GM23248 (cell line): ENCODE measurements at regions not wholly inside any gene's neighbourhood (a gene's known extent, or its start where the extent isn't known, plus 50 kb on each side); places are given as distances from the start of the nearest gene placed in this dataset.
"Not testable (repeated sequence)": the region's sequence is repeated elsewhere in the genome, so short reads cannot be mapped to it uniquely, and the experiment has no call there.

Source experiments
- DNase-seq: peaks from one replicate; pipeline ENCODE4 v3.0.0-alpha.2; 2015
- H2AFZ ChIP-seq: fragments of 200-600 bp; sonication (generic); 2 replicates; pipeline ENCODE4 v1.6.1; 2016; ENCODE audit warnings: antibody characterized with exemption
- H3F3A ChIP-seq: fragments of 200-600 bp; sonication (generic); 2 replicates; pipeline ENCODE4 v1.6.1; 2016; ENCODE audit warnings: mild to moderate bottlenecking, antibody characterized with exemption, mixed run types; ENCODE audit not compliant: insufficient read depth
- H3K27ac ChIP-seq: fragments of 200-600 bp; sonication (generic); 2 replicates; pipeline ENCODE4 v1.5.1; 2016; ENCODE audit warnings: mild to moderate bottlenecking
- H3K27me3 ChIP-seq: fragments of 200-600 bp; sonication (generic); replicated peaks from 2 replicates; pipeline ENCODE4 v1.6.1; 2016; ENCODE audit warnings: mild to moderate bottlenecking; ENCODE audit not compliant: insufficient read depth
- H3K36me3 ChIP-seq: fragments of 200-600 bp; sonication (generic); 2 replicates; pipeline ENCODE4 v1.6.1; 2016; ENCODE audit warnings: low read depth, mild to moderate bottlenecking
- H3K4me1 ChIP-seq: fragments of 200-600 bp; sonication (generic); 2 replicates; pipeline ENCODE4 v1.6.1; 2016; ENCODE audit warnings: mild to moderate bottlenecking; ENCODE audit not compliant: insufficient read depth
- H3K4me2 ChIP-seq: fragments of 200-600 bp; sonication (generic); one replicate; pipeline ENCODE4 v1.6.1; 2016; ENCODE audit warnings: mild to moderate bottlenecking; ENCODE audit not compliant: unreplicated experiment
- H3K4me3 ChIP-seq: fragments of 200-600 bp; sonication (generic); 2 replicates; pipeline ENCODE4 v1.5.1; 2016; ENCODE audit warnings: mild to moderate bottlenecking
- H3K79me2 ChIP-seq: fragments of 200-600 bp; sonication (generic); 2 replicates; pipeline ENCODE4 v1.6.1; 2016; ENCODE audit warnings: mild to moderate bottlenecking; ENCODE audit not compliant: insufficient read depth
- H3K9ac ChIP-seq: fragments of 200-600 bp; sonication (generic); 2 replicates; pipeline ENCODE4 v1.6.1; 2016; ENCODE audit warnings: mild to moderate bottlenecking
- H3K9me2 ChIP-seq: fragments of 200-600 bp; sonication (generic); 2 replicates; pipeline ENCODE4 v1.6.1; 2016; ENCODE audit warnings: mixed run types, mild to moderate bottlenecking, moderate library complexity; ENCODE audit not compliant: insufficient read depth
- H3K9me3 ChIP-seq: fragments of 200-600 bp; sonication (generic); one replicate; pipeline ENCODE4 v1.6.1; 2017; ENCODE audit warnings: low read depth
- H4K20me1 ChIP-seq: fragments of 200-600 bp; sonication (generic); 2 replicates; pipeline ENCODE4 v1.6.0; 2016; ENCODE audit not compliant: insufficient read depth
- EZH2 ChIP-seq: fragments of 200-600 bp; sonication (generic); IDR thresholded peaks from 2 replicates; pipeline ENCODE4 v1.6.1; 2018; ENCODE audit warnings: antibody characterized with exemption, mild to moderate bottlenecking; ENCODE audit not compliant: insufficient read depth, poor library complexity, severe bottlenecking
- EZH2phosphoT487 ChIP-seq: fragments of 200-600 bp; sonication (generic); IDR thresholded peaks from 2 replicates; pipeline ENCODE4 v1.6.1; 2018; ENCODE audit warnings: antibody characterized with exemption, moderate library complexity, mild to moderate bottlenecking, low read depth; ENCODE audit not compliant: insufficient read depth
- WGBS, 2 experiments: methylation state at CpG; one replicate each; pipeline ENCODE4 v1.1.6; 2015 to 2017; ENCODE audit warnings: low lambda C conversion rate in 2 of 2, low coverage in 1 of 2; ENCODE audit errors: missing lambda C conversion rate in 2 of 2; 5-methylcytosine and 5-hydroxymethylcytosine counted together
- in situ Hi-C: fragments of 300-500 bp; cut with MboI; formaldehyde crosslinking; loops from 2 replicates; pipeline ENCODE4 v1.15.0; 2020

DNA sequence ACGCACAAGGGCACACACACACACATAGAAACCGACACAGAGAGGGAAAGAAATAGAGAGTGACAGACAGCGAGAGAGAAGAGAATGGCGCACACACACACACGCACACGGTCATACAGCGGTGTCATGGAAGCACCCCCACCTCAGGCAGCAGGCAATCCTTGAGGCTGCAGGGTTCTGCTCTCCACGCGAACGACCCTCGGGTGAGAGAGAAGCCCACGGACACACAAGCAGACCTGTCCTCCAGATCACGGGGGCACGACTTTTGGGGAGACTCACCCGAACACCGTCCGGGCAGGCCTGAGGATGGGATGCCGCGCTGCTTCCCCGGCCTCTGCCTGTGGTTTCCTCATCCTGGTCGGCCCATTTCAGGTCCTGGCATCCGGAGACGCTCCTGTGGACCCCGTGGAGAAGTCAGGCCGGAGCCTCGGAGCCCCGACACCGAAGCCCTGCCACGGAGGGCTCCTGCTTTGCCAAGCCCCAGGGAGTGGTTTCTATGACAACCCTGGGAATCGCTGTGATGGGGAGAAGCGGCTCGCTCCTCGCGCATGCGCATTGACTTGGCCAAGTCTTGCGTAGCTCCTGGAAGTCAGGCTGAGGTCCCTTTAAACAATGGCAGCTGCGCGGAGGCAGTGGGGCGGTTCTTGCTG is 118.2 kb upstream of the KCNJ18 start:
- Histone ChIP-seq H3K27me3 (no peaks in the 10 kb centered on the region), H3K79me2 (peaks cover 9% of the 10 kb centered on the region; the same call in 1 of the 2 replicates), H3K27ac (peak overlapping the region; percentile 34), H3K4me2 (peak overlapping the region; percentile 85), H3K9ac (peak overlapping the region; percentile 88), H3F3A (no peaks in the 10 kb centered on the region), H3K36me3 (no peaks in the 10 kb centered on the region), H3K4me1 (no peaks in the 10 kb centered on the region), H2AFZ (peak overlapping the region; percentile 94), H3K9me3 (no peaks in the 10 kb centered on the region), H4K20me1 (no peaks in the 10 kb centered on the region), H3K9me2 (no peaks in the 10 kb centered on the region), H3K4me3 (peak overlapping the region; percentile 93)
- peak; percentile 93 for DNase-seq
- in situ Hi-C loops = loop anchor here (25.0 kb wide), 2 partner anchors 112 to 163 kb away; no protein-coding TSS in a partner anchor
- WGBS, 2 experiments = 7 to 9% methylated on average over 34 to 35 of the region's 39 CpGs
- no peak for TF ChIP-seq EZH2
- TF ChIP-seq EZH2phosphoT487 = no peak

DNA sequence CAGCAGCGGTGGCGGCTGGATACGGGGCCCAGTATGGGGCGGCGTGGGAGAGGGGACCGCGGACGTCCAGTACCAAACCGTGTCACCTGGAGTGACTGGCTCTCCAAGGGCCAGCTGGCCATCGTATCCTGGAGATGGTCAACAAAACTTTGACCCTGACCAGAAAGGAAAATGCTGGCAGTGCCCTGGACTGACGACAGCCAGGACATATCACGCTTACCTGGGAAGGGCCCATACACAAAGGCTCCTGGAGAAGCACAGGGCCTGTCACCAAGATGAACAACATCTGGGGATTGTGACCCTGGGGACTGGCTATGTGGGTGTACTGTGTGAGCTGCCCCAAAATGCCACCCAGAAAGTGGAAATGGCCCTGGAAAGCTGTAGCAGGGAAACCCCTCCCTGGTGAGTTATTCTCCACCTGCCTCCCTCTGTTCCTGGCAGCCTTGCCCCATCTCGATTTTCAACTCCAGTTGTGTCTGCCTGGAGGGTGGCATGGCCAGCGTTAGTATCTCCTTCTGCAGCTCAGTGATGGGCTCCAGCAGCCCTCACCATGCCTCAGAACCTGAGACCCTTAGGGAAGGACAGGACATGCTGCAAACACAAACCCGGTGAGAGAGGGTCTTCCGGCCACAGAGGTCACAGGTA is 117.6 kb upstream of the KCNJ18 start:
- not testable (repeated sequence) for H3K79me2 ChIP-seq, DNase-seq, H3K36me3 ChIP-seq, H3K27ac ChIP-seq, H3K27me3 ChIP-seq, H3F3A ChIP-seq, H3K4me1 ChIP-seq, H3K9me2 ChIP-seq, H4K20me1 ChIP-seq, H3K9me3 ChIP-seq
- Histone ChIP-seq H2AFZ (peak overlapping the region; percentile 94), H3K9ac (peak overlapping the region; percentile 88), H3K4me3 (peak overlapping the region; percentile 93), H3K4me2 (peak overlapping the region; percentile 85)
- 48 to 51% methylated on average over 4 to 6 of the region's 16 CpGs for WGBS, 2 experiments
- in situ Hi-C loops = loop anchor here (25.0 kb wide), 2 partner anchors 112 to 163 kb away; no protein-coding TSS in a partner anchor

DNA sequence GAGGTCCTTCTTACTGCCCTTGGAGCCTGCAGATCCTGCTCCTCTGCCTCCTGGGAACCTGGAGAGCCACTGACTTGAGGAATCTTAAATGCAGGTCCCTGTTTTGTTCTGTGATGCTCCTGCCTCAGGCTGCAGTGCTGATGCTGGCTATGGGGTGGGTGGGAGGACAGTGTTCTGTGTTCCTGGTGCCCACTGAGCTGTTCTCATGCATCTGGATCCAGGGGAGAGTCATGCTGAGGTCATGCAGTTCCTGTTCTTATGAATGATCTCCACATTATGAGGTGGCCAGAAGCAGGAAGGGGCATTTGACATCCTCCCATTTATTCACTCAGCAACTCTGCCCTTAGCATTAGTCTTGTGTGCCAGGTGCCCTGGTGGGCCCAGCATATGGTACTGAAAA is 113.5 kb upstream of the KCNJ18 start:
- H3K27me3 ChIP-seq, H3K9me3 ChIP-seq, H3K4me2 ChIP-seq, H3K36me3 ChIP-seq, H3K27ac ChIP-seq, H3K9me2 ChIP-seq, in situ Hi-C loops, H3K4me1 ChIP-seq, H2AFZ ChIP-seq, H3K4me3 ChIP-seq, H3K79me2 ChIP-seq, H3K9ac ChIP-seq, H3F3A ChIP-seq, H4K20me1 ChIP-seq: not testable (repeated sequence)
- peak; percentile 49 for DNase-seq

DNA sequence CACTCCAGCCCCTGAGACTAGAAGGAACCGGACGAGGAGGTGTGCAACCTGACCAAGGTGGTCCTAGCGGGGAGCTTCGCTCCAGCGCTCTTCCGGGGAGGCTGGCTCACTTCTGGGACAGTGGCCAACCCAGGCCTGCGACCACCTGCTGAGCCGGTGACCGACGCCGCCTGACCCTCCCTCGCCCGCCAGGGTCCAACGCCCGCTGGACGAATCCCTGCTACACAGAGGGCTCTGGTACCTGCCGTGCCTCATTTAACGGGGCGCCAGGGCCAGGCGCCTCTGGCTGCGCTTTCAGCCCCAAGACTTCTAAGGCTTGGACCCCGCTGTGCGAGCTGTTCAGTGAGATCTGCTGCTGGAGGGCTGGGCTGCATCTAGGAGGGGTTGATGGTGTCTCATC is 99.5 kb upstream of the KCNJ18 start:
- H3K4me1 ChIP-seq = no peaks in the 10 kb centered on the region
- no peaks in the 10 kb centered on the region for H3F3A ChIP-seq
- in situ Hi-C loops = no loop called here
- no peaks in the 10 kb centered on the region for H3K9me2 ChIP-seq
- no peak overlapping the region for H2AFZ ChIP-seq
- no peaks in the 10 kb centered on the region for H3K9me3 ChIP-seq
- H3K27ac ChIP-seq = no peak overlapping the region
- H3K36me3 ChIP-seq = no peaks in the 10 kb centered on the region
- DNase-seq = no peak
- no peak for TF ChIP-seq EZH2phosphoT487
- TF ChIP-seq EZH2 = no peak
- no peak overlapping the region for H3K9ac ChIP-seq
- no peak overlapping the region for H3K4me2 ChIP-seq
- no peaks in the 10 kb centered on the region for H3K79me2 ChIP-seq
- WGBS, 2 experiments = 83% methylated on average over 22 to 23 of the region's 23 CpGs
- no peaks in the 10 kb centered on the region for H4K20me1 ChIP-seq
- H3K27me3 ChIP-seq = no peaks in the 10 kb centered on the region
- H3K4me3 ChIP-seq = no peak overlapping the region

DNA sequence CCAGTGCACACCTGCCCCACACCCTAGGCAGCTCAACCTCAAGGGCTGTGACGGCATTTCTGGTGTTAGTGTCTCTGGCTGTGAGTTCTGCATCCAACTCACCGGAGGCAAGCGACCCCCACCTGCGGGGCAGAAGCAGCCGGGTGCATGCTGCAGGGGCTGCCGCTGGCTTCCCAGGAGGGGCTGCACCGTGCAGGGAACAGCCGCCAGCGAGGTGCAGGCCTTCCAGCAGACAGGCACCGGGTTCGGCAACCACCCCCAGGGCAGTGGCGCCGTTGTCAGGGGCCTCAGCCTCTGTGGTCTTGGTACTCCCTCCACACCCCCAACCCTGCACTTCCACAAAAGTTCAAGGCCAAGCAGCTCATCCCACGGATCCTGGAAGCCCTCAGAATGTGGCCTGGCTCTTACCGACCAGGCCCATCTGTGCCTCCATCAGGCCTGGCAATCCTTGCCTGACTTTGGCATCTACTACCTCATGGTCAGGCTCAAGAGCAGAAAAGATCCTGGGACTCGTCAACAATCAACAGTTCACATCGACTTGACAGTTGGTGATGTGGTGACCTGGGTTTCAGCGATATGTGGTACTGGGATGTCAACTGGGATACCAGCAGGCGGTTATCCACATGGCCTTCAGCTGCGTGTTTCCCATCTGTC is 98.7 kb upstream of the KCNJ18 start:
- in situ Hi-C loops, H3K9ac ChIP-seq, H4K20me1 ChIP-seq, H3K27ac ChIP-seq, H2AFZ ChIP-seq, H3K9me2 ChIP-seq, H3F3A ChIP-seq, H3K9me3 ChIP-seq, H3K4me2 ChIP-seq, H3K79me2 ChIP-seq, H3K4me3 ChIP-seq, H3K4me1 ChIP-seq, H3K36me3 ChIP-seq, DNase-seq, H3K27me3 ChIP-seq: not testable (repeated sequence)
- 72 to 74% methylated on average over 16 to 19 of the region's 20 CpGs for WGBS, 2 experiments
